IMR-90 (cell line): ENCODE measurements at regions not wholly inside any gene's neighbourhood (a gene's known extent, or its start where the extent isn't known, plus 50 kb on each side); places are given as distances from the start of the nearest gene placed in this dataset.

Experiments
- ATAC-seq: fragments of 200-7000 bp; cut with Tn5 transposase; 2 replicates; pipeline ENCODE4 v1.9.1; 2020; ENCODE audit warnings: low read depth, mild to moderate bottlenecking, moderate library complexity
- BruUV-seq: library from RNA; stranded (reverse); fragments of 400-500 nt; replicated peaks from 2 replicates; lab custom pipeline; 2021; lab: Mats Ljungman, UMichigan
- CTCF ChIA-PET: fragments of 300-600 bp; formaldehyde crosslinking; extraction: SDS; loops from one replicate; lab custom pipeline; 2021; ENCODE audit warnings: antibody characterized with exemption; lab: Yijun Ruan, JAX
- POLR2A ChIA-PET: fragments of 300-600 bp; sonication (Branson Sonifier 250); formaldehyde crosslinking; loops from one replicate; lab custom pipeline; 2022; ENCODE audit warnings: antibody characterized with exemption; ENCODE audit not compliant: unreplicated experiment; lab: Charles Lee
- DNase-seq: peaks from one replicate; pipeline ENCODE4 v3.0.0; 2013
- H2AFZ ChIP-seq: replicated peaks from 2 replicates; pipeline ENCODE3; 2013; ENCODE audit warnings: low read length, mild to moderate bottlenecking; ENCODE audit not compliant: poor library complexity
- H2AK5ac ChIP-seq: 2 replicates; pipeline ENCODE4 v1.6.1; 2013; ENCODE audit warnings: low read depth, low read length, inconsistent platforms
- H2AK9ac ChIP-seq: replicated peaks from 2 replicates; pipeline ENCODE3; 2013; ENCODE audit warnings: mild to moderate bottlenecking, low read depth, low read length, moderate library complexity; ENCODE audit not compliant: poor library complexity
- H2BK120ac ChIP-seq: 2 replicates; pipeline ENCODE4 v1.6.1; 2013; ENCODE audit warnings: low read depth, low read length, inconsistent platforms
- H2BK15ac ChIP-seq: 3 replicates; pipeline ENCODE4 v1.6.1; 2013; ENCODE audit warnings: low read depth, low read length, inconsistent platforms
- H2BK20ac ChIP-seq: 2 replicates; pipeline ENCODE4 v1.6.1; 2013; ENCODE audit warnings: low read depth, mild to moderate bottlenecking, inconsistent platforms, low read length, moderate library complexity
- H2BK5ac ChIP-seq: 2 replicates; pipeline ENCODE4 v1.6.1; 2013; ENCODE audit warnings: mild to moderate bottlenecking, low read depth, low read length, inconsistent platforms; ENCODE audit not compliant: poor library complexity, severe bottlenecking
- H3K14ac ChIP-seq: replicated peaks from 2 replicates; pipeline ENCODE4 v1.6.1; 2013; ENCODE audit warnings: low read depth, low read length, inconsistent platforms
- H3K18ac ChIP-seq: 2 replicates; pipeline ENCODE4 v1.6.1; 2013; ENCODE audit warnings: low read depth, low read length, control low read depth
- H3K23ac ChIP-seq: 2 replicates; pipeline ENCODE4 v1.6.1; 2013; ENCODE audit warnings: low read depth, low read length, inconsistent platforms
- H3K27ac ChIP-seq: 2 replicates; pipeline ENCODE4 v1.5.1; 2013; ENCODE audit warnings: mild to moderate bottlenecking, control low read depth, low read length; ENCODE audit not compliant: insufficient read depth
- H3K27me3 ChIP-seq: 2 replicates; pipeline ENCODE4 v1.6.1; 2013; ENCODE audit warnings: low read length; ENCODE audit not compliant: control insufficient read depth, insufficient read depth
- H3K36me3 ChIP-seq: 2 replicates; pipeline ENCODE4 v1.6.1; 2013; ENCODE audit warnings: low read length, mixed read lengths; ENCODE audit not compliant: control insufficient read depth, insufficient read depth
- H3K4ac ChIP-seq: 2 replicates; pipeline ENCODE4 v1.6.1; 2013; ENCODE audit warnings: low read depth, low read length, inconsistent platforms
- H3K4me1 ChIP-seq: 2 replicates; pipeline ENCODE4 v1.6.1; 2013; ENCODE audit warnings: low read length, mixed read lengths; ENCODE audit not compliant: control insufficient read depth, insufficient read depth
- H3K4me2 ChIP-seq: 2 replicates; pipeline ENCODE4 v1.6.1; 2013; ENCODE audit warnings: low read depth, mild to moderate bottlenecking, control low read depth, low read length, moderate library complexity
- H3K4me3 ChIP-seq: 2 replicates; pipeline ENCODE4 v1.5.1; 2013; ENCODE audit warnings: low read depth, mild to moderate bottlenecking, control low read depth, low read length, moderate library complexity; ENCODE audit not compliant: insufficient read depth
- H3K56ac ChIP-seq: 2 replicates; pipeline ENCODE4 v1.6.1; 2013; ENCODE audit warnings: low read length, inconsistent platforms; ENCODE audit not compliant: insufficient read depth; ENCODE audit errors: extremely low read depth
- H3K79me1 ChIP-seq, 2 experiments: 2 replicates each; pipeline ENCODE4 v1.6.1; 2013; ENCODE audit warnings: low read length in 2 of 2, inconsistent platforms in 1 of 2, low read depth in 1 of 2
- H3K9ac ChIP-seq: 2 replicates; pipeline ENCODE4 v1.6.1; 2013; ENCODE audit warnings: low read depth, low read length, control low read depth
- H3K9me1 ChIP-seq: 2 replicates; pipeline ENCODE4 v1.6.1; 2013; ENCODE audit warnings: low read length, inconsistent platforms; ENCODE audit not compliant: insufficient read depth
- H3K9me3 ChIP-seq: 2 replicates; pipeline ENCODE4 v1.6.1; 2013; ENCODE audit warnings: low read length; ENCODE audit not compliant: control insufficient read depth, insufficient read depth
- H4K20me1 ChIP-seq: 2 replicates; pipeline ENCODE4 v1.6.1; 2013; ENCODE audit warnings: low read length, inconsistent platforms; ENCODE audit not compliant: insufficient read depth
- H4K5ac ChIP-seq: 2 replicates; pipeline ENCODE4 v1.6.1; 2013; ENCODE audit warnings: mild to moderate bottlenecking, low read depth, low read length, control low read depth
- H4K8ac ChIP-seq, 2 experiments: 2 replicates each; pipeline ENCODE4 v1.6.1; 2013; ENCODE audit warnings: low read depth in 2 of 2, low read length in 2 of 2, control low read depth in 1 of 2, inconsistent platforms in 1 of 2
- H4K91ac ChIP-seq: 2 replicates; pipeline ENCODE4 v1.6.1; 2013; ENCODE audit warnings: low read depth, low read length, inconsistent platforms; ENCODE audit not compliant: insufficient read depth
- CEBPB ChIP-seq: IDR thresholded peaks from 2 replicates; pipeline ENCODE4 v1.6.1; 2012; ENCODE audit warnings: low read depth, low read length, improper control_type of control experiment
- SMC3 ChIP-seq: fragments of 150-350 bp; IDR thresholded peaks from 2 replicates; pipeline ENCODE4 v1.6.1; 2016; ENCODE audit warnings: low read depth, mild to moderate bottlenecking, antibody characterized with exemption, low read length, moderate library complexity
- dilution Hi-C: fragments of 300-500 bp; cut with HindIII; formaldehyde crosslinking; loops from one replicate; pipeline ENCODE4 v1.14.3; 2018; ENCODE audit warnings: low sequenced_read_pairs; ENCODE audit not compliant: unreplicated experiment
- in situ Hi-C: fragments of 300-500 bp; cut with MboI; formaldehyde crosslinking; loops from 3 replicates; pipeline ENCODE4 v1.14.3; 2019; ENCODE audit warnings: low sequenced_read_pairs, inconsistent platforms, mixed read lengths
- intact Hi-C: fragments of 100-400 bp; cut with micrococcal nuclease; formaldehyde crosslinking; loops from 2 replicates; pipeline ENCODE4 v1.10.0; 2022

DNA sequence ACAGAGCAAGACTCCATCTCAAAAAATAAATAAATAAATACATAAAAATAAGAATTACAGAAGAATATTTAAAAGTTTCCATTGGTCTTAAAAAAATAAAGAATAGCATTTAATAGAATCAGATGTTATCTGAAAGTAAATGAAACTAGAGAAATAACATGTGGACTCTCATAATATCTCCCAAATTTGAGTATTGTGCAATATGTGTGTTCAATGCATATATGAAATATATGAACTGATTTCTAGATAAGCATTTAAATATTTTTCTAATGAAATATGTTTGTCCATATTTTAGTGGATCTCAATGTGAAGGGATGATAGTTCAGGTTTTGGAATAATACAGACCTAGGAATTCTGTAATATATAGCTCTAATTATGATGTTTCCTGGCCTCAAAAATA lies 265.9 kb upstream of the PMFBP1 start:
- BruUV-seq: no TSS peak
- Histone ChIP-seq H3K27ac (no peak overlapping the region), H3K79me1 (no peaks in the 10 kb centered on the region), H3K18ac (no peak overlapping the region), H2AK5ac (no peak overlapping the region), H3K9me1 (no peaks in the 10 kb centered on the region), H3K56ac (no peak overlapping the region), H3K9me3 (no peaks in the 10 kb centered on the region), H4K20me1 (no peaks in the 10 kb centered on the region), H3K27me3 (no peaks in the 10 kb centered on the region), H2BK5ac (no peak overlapping the region), H3K14ac (no peak overlapping the region), H3K36me3 (no peaks in the 10 kb centered on the region), H3K4me2 (no peak overlapping the region), H3K4me1 (no peaks in the 10 kb centered on the region), H2BK120ac (no peak overlapping the region), H2AFZ (no peak overlapping the region), H3K9ac (no peak overlapping the region), H4K8ac (no peak overlapping the region), H3K4ac (no peak overlapping the region), H4K5ac (no peak overlapping the region), H3K23ac (no peak overlapping the region), H3K4me3 (no peak overlapping the region), H4K91ac (no peak overlapping the region), H2BK15ac (no peak overlapping the region), H2BK20ac (no peak overlapping the region), H2AK9ac (no peak overlapping the region)
- no peak for TF ChIP-seq SMC3
- TF ChIP-seq CEBPB: peak; percentile 80
- ChIA-PET CTCF (no interaction called here), POLR2A (no interaction called here)
- in situ Hi-C loops: no loop called here
- intact Hi-C loops: no loop called here
- no peak for DNase-seq
- dilution Hi-C loops: no loop called here
- ATAC-seq: no peak
